ENCODE measurements at regions not wholly inside any gene's neighbourhood (a gene's known extent, or its start where the extent isn't known, plus 50 kb on each side); places are given as distances from the start of the nearest gene placed in this dataset.
A peak's percentile ranks its signal among the peaks of the same experiment; 100 is the strongest.

DNA sequence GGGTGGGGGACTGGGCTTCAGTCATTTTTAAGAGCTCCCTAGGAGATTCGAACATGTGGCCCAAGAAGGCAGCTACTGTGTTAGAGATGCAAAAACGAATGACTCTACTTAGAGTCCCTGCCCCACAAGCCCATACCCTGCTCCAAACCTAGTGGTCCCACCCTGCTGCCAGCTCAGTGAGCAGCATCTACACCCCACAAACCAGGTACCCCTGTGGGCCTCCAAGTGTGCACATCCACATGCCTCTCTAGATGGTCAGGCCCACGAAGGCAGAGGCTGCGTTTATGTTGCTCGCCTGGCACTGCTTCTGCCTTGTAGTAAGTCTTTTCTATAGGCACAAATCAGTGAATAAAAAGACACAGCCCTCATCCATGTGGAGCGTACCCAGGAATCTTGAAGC, 112.6 kb downstream of the PDCL3 start:
- H3K27ac ChIP-seq = no peak overlapping the region
- no peak for TF ChIP-seq CTCF (IDR thresholded peaks at IDR 0.05)
- H3K4me3 ChIP-seq = no peak overlapping the region
- H3K27me3 ChIP-seq = no peaks in the 10 kb centered on the region
- peaks cover 0 to 5% of the 10 kb centered on the region in 2 donors for H3K4me1 ChIP-seq
- H3K36me3 ChIP-seq = no peaks in the 10 kb centered on the region
- no peaks in the 10 kb centered on the region for H3K9me3 ChIP-seq
- DNase-seq (ENCODE audit: low spot score) = no peak

GRCh38 chr2:100675855-100676254, 113.1 kb downstream of the PDCL3 start:
- Histone ChIP-seq H3K27ac (no peak overlapping the region), H3K9me3 (no peaks in the 10 kb centered on the region), H3K36me3 (no peaks in the 10 kb centered on the region), H3K4me3 (no peak overlapping the region), H3K27me3 (no peaks in the 10 kb centered on the region), H3K4me1 (peaks cover 0 to 5% of the 10 kb centered on the region in 2 donors)
- TF ChIP-seq CTCF (IDR thresholded peaks at IDR 0.05) = no peak
- peak; percentile 21 for DNase-seq (ENCODE audit: low spot score)

DNA sequence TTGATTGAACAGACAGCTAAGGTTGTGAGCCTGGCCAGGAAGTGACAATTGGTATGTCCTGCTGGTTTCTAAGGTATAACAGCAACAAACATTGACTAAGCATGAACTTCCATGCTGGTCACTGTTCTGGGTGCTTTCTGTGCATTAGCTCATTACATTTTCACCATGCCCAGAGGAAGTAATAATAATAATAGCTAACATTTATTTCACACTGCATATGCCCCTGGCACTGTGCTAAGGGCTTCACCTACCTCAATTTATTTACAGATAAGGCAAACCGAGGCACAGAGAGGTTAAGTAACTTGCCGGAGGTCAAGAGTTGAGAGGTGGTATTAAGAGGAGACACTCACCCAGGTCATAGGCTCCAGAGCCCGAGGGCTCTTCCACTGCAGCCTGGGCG, 113.6 kb downstream of the PDCL3 start:
- H3K36me3 ChIP-seq = no peaks in the 10 kb centered on the region
- no peak overlapping the region for H3K4me3 ChIP-seq
- TF ChIP-seq CTCF (IDR thresholded peaks at IDR 0.05) = no peak
- H3K27ac ChIP-seq = no peak overlapping the region
- H3K27me3 ChIP-seq = no peaks in the 10 kb centered on the region
- H3K9me3 ChIP-seq = no peaks in the 10 kb centered on the region
- DNase-seq (ENCODE audit: low spot score) = no peak
- H3K4me1 ChIP-seq = peaks cover 0 to 5% of the 10 kb centered on the region in 2 donors

- Histone ChIP-seq H3K9me3 (no peaks in the 10 kb centered on the region), H3K27me3 (no peaks in the 10 kb centered on the region), H3K36me3 (no peaks in the 10 kb centered on the region), H3K4me1 (peaks cover 0 to 5% of the 10 kb centered on the region in 2 donors), H3K4me3 (no peak overlapping the region), H3K27ac (no peak overlapping the region)
- peak; percentile 5 for DNase-seq (ENCODE audit: low spot score)
- no peak for TF ChIP-seq CTCF (IDR thresholded peaks at IDR 0.05)
These were observed 114.9 kb downstream of the PDCL3 start for GRCh38 chr2:100677611-100678185.

DNA sequence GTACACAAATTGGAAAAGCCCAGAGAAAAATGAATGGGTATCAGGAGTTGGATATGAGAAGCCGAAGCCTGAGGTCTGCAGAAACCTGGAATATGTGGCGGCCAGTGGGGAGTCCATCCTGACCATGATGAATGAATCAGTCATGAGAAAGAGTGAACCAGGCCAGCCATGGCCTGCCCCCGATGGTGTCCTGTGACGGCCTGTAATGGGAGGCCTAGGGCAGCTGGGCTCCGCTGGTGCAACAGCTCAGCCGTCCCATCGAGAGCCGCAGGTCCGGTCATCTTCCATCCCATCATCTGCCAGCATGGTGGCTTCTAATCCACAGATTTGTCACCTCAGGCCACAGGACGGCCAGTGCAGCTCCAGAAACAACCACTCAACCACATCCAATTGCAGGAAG, 116.4 kb downstream of the PDCL3 start:
- no peak overlapping the region for H3K27ac ChIP-seq
- TF ChIP-seq CTCF (IDR thresholded peaks at IDR 0.05) = no peak
- H3K36me3 ChIP-seq = no peaks in the 10 kb centered on the region
- peaks cover 0 to under 1% of the 10 kb centered on the region in 2 donors for H3K4me1 ChIP-seq
- H3K4me3 ChIP-seq = no peak overlapping the region
- no peaks in the 10 kb centered on the region for H3K9me3 ChIP-seq
- DNase-seq (ENCODE audit: low spot score) = peak; percentile 42
- H3K27me3 ChIP-seq = no peaks in the 10 kb centered on the region

DNA sequence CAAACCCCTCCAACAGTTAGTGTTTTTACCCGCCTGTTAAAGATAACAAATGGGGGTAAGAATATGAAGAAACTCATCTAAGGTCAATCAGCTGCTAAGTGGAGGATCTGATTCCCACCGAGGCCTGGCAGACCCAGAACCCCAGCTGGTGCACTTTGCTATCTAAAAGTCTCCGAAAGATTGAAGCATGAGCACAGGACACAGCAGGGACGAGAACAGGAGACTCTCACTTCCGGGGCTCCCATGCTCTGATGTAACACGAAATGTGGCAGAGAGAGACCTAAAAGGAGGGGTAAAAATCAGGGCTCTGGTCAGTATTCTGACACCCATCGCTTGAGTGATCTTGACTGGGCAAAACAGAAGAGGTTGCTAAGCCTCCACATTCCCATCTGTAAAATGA, 119.7 kb downstream of the PDCL3 start:
- H3K4me1 ChIP-seq = no peaks in the 10 kb centered on the region
- H3K27ac ChIP-seq = no peak overlapping the region
- H3K4me3 ChIP-seq = no peak overlapping the region
- no peaks in the 10 kb centered on the region for H3K36me3 ChIP-seq
- TF ChIP-seq CTCF (IDR thresholded peaks at IDR 0.05) = no peak
- no peaks in the 10 kb centered on the region for H3K27me3 ChIP-seq
- peaks cover 0 to 7% of the 10 kb centered on the region in 2 donors for H3K9me3 ChIP-seq
- DNase-seq (ENCODE audit: low spot score) = peak; percentile 34

Measured in right atrium auricular region (tissue), 2 donors.